Omental fat pad (tissue), 3 donors: ENCODE measurements at regions not wholly inside any gene's neighbourhood (a gene's known extent, or its start where the extent isn't known, plus 50 kb on each side); places are given as distances from the start of the nearest gene placed in this dataset.

Experiments
- ATAC-seq: fragments of 150-250 bp; one replicate; pipeline ENCODE4 v1.9.1; 2016; ENCODE audit warnings: mild to moderate bottlenecking, moderate library complexity; ENCODE audit not compliant: low FRiP score
- DNase-seq: peaks from one replicate; pipeline ENCODE4 v3.0.0-alpha.2; 2019; ENCODE audit warnings: low spot score
- TF ChIP-seq, protein P1 (sequence below), 3 donors: fragments of 450-650 bp; IDR thresholded peaks; one replicate each; pipeline ENCODE4 v1.5.1; 2016 to 2017; ENCODE audit warnings: antibody characterized with exemption in 3 of 3, mild to moderate bottlenecking in 3 of 3, moderate library complexity in 2 of 3

DNA sequence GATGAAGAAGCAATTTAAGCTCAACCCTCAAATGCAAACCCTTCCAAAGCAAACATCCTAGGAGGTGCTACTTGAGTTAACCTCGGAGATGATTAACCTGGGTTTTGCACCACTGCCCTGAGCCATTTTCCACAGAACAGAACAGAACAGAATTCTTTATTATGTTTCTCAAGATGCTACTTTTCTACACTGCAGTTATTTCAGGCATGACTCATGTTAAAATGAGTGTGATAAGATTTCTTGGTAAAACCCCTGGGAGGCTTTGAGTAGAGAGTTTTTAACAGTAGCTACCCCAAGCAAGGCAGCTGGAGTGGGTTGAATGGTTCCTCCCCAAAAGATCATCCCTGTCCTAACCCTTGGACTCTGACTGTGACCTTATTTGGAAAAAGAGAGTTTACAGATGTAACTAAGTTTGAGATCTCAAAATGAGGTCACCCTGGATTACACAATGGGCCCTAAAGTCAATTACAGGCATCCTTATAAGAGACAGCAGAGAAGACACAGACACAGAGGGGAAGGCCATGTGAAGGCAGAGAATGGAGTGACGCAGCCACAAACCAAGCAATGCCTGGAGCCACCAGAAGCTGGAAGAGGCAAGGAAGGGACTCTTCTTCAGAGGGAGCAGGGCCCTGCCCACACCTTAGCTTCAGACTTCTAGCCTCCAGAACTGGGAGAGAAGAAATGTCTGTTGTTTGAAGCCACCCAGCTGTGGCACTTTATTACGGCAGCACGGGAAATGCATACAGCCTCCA is 153.4 kb downstream of the ETS2 start:
- ATAC-seq (peak; percentile 82), DNase-seq (no peak)
- TF ChIP-seq, protein P1, sequence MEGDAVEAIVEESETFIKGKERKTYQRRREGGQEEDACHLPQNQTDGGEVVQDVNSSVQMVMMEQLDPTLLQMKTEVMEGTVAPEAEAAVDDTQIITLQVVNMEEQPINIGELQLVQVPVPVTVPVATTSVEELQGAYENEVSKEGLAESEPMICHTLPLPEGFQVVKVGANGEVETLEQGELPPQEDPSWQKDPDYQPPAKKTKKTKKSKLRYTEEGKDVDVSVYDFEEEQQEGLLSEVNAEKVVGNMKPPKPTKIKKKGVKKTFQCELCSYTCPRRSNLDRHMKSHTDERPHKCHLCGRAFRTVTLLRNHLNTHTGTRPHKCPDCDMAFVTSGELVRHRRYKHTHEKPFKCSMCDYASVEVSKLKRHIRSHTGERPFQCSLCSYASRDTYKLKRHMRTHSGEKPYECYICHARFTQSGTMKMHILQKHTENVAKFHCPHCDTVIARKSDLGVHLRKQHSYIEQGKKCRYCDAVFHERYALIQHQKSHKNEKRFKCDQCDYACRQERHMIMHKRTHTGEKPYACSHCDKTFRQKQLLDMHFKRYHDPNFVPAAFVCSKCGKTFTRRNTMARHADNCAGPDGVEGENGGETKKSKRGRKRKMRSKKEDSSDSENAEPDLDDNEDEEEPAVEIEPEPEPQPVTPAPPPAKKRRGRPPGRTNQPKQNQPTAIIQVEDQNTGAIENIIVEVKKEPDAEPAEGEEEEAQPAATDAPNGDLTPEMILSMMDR (IDR thresholded peaks at IDR 0.05), result no peak

DNA sequence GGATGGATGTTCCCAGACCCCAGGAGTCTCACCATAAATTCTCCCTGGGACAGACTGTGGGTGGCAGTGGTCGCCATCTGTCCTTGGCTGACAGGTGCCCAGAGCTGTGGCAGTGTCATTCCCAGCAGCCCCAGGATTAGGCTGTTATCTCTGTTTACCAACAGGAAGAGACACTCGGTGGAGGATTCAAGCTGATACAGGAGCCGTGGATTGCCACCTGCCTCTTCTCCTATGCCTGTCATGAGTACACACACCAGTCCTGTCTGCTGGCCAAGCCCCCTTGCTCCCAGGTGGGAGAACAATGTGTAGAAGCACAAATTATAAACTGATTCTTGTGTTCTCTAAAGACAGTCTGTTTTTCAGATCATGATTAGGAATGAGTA is 152.6 kb downstream of the ETS2 start:
- DNase-seq (no peak), ATAC-seq (no peak)
- TF ChIP-seq, protein P1 (IDR thresholded peaks at IDR 0.05), result no peak

DNA sequence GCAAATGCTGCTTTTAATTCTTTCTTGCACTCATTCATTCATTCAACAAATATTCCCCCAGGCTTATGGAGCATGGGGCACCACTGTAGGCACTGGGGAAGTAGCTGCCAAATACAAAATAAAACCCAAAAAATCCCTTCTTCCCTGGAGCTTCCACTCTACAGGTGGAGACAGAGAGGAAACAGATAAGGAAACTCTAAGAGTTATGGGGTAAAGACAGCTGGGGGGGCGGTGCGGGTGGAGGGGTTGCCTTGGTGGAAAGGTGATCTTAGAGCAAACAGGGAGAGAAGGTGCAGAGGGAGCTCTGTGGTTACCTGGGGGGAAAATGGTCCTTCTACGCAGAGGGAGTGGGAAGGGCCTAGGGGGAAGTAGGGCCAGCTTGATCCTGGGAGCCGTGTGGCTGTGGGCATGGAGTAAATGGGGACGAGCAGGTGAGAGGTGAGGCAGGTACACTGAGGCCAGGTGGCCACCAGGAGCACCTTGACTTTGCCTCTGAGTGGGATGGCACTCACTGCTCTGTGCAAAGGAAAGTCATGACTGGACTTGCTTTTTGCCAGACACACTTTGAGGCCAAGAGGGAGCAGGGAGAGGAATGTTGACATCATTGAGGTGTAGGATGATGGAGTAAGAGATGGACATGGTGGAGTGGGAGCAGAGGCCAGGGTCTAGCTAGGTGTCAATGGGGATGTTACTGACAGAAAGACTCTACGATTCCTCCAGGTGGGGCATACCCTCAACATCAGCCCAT is 152.0 kb downstream of the ETS2 start:
- TF ChIP-seq, protein P1 (IDR thresholded peaks at IDR 0.05), result no peak
- DNase-seq, result no peak
- ATAC-seq, result no peak

DNA sequence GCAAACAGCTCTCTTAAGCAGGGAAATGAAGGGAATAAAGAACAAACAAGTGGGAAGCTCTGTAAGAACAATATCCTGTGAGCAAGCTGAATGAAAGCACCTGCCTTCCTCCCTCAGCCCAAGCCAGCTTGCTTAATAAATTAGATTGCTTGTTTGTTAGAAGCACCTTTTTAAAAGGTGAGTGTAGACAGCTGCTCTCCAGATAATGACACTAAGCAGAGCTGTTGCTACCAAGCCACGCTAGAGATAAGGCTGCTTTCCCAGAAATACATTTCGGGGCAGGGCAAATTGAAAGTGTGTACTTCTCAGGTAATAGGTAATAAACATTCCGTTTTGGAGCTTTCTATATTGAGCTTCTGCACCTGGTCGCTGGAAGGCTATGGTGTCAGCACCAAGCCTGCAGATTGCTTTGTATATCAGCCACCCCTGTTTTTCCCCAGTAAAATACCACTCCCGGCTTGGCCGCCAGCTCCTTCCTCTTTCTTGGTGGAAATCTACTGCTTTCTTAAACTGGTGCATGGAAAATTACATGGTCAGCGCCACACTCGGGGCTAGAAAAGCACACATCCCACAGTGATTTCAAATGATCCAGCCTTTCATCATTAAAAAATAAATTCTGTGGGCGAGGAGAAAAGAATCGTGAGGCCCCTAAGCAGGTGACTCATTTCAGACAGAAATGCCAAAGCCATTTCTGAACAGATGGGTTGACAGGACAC is 151.3 kb downstream of the ETS2 start:
- TF ChIP-seq, protein P1 (IDR thresholded peaks at IDR 0.05), result no peak
- ATAC-seq (no peak), DNase-seq (no peak)

DNA sequence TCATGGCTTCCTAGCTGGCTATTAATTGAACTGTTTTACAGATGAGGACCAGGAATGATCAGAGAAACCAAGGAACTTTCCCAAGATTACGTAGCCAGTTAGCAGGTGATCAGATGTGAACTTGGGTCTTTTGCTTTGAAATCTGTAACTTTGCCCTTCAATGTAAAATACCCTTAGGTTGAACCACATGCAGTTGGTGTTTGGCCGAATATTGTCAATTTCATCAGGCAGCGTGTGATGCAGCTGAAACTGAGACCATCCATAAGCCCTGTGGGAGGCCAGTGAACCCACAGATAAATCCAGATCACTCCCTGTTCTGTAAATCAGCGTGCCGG is 150.8 kb downstream of the ETS2 start:
- ATAC-seq, result no peak
- no peak for DNase-seq
- TF ChIP-seq, protein P1 (IDR thresholded peaks at IDR 0.05), result no peak

GRCh38 chr21:38956007-38956406 is 150.3 kb downstream of the ETS2 start:
- TF ChIP-seq, protein P1 (IDR thresholded peaks at IDR 0.05), result no peak
- DNase-seq (no peak), ATAC-seq (no peak)
